Mucosa of descending colon (tissue), 3 donors: ENCODE measurements at regions not wholly inside any gene's neighbourhood (a gene's known extent, or its start where the extent isn't known, plus 50 kb on each side); places are given as distances from the start of the nearest gene placed in this dataset.

Experiments used
- ATAC-seq: fragments of 200-7000 bp; cut with Tn5 transposase; one replicate; pipeline ENCODE4 v1.9.1; 2020; ENCODE audit warnings: mild to moderate bottlenecking, moderate library complexity
- DNase-seq, 3 donors: peaks; one replicate each; pipeline ENCODE4 v3.0.0-alpha.2; 2020
- H3K36me3 ChIP-seq: fragments of 200-600 bp; one replicate; pipeline ENCODE4 v1.8.0; 2021; ENCODE audit warnings: low read depth, mild to moderate bottlenecking
- H3K4me1 ChIP-seq: fragments of 200-600 bp; one replicate; pipeline ENCODE4 v1.8.0; 2021; ENCODE audit warnings: low read depth, mild to moderate bottlenecking
- H3K4me3 ChIP-seq: fragments of 200-600 bp; one replicate; pipeline ENCODE4 v1.8.0; 2021; ENCODE audit warnings: mild to moderate bottlenecking
- H3K9me3 ChIP-seq: fragments of 200-600 bp; one replicate; pipeline ENCODE4 v1.8.0; 2021; ENCODE audit warnings: mild to moderate bottlenecking
- CTCF ChIP-seq: fragments of 200-600 bp; IDR thresholded peaks from one replicate; pipeline ENCODE4 v1.8.0; 2022; ENCODE audit warnings: antibody characterized with exemption, mild to moderate bottlenecking
- intact Hi-C, 2 donors: fragments of 100-400 bp; cut with DNase I in 1 of 2; cut with micrococcal nuclease in 1 of 2; formaldehyde crosslinking; loops; one replicate each; pipeline versions ENCODE4 v1.11.0 to v1.11.1; 2022; cut with DNase I, micrococcal nuclease
- donor health status: DM: no; HTN: no; CAD: no; lungs with moderate emphysema.
- donor health status: DM: no; HTN: no; CAD: no.
- donor health status: DM: no; HTN: yes; CAD: no.

- no peak for TF ChIP-seq CTCF
- intact Hi-C loops: no loop called here
Measured at GRCh38 chr15:94555841-94556519, 324.6 kb downstream of the MCTP2 start.

GRCh38 chr15:94561036-94561689 lies 329.8 kb downstream of the MCTP2 start:
- no peaks in the 10 kb centered on the region for H3K4me1 ChIP-seq
- no peak overlapping the region for H3K4me3 ChIP-seq
- no peak for TF ChIP-seq CTCF
- no peaks in the 10 kb centered on the region for H3K36me3 ChIP-seq
- no peaks in the 10 kb centered on the region for H3K9me3 ChIP-seq
- ATAC-seq (no peak), DNase-seq (no peak)
- intact Hi-C loops: no loop called here

More at GRCh38 chr15:94555841-94556519, 324.6 kb downstream of the MCTP2 start:
- no peak overlapping the region for H3K4me3 ChIP-seq
- H3K36me3 ChIP-seq: no peaks in the 10 kb centered on the region
- no peaks in the 10 kb centered on the region for H3K4me1 ChIP-seq
- ATAC-seq: no peak
- H3K9me3 ChIP-seq: no peaks in the 10 kb centered on the region
- no peak for DNase-seq

- H3K4me1 ChIP-seq: no peaks in the 10 kb centered on the region
- no peak for TF ChIP-seq CTCF
- no peak overlapping the region for H3K4me3 ChIP-seq
- DNase-seq: no peak
- intact Hi-C loops: no loop called here
- no peaks in the 10 kb centered on the region for H3K36me3 ChIP-seq
- no peaks in the 10 kb centered on the region for H3K9me3 ChIP-seq
- ATAC-seq: no peak
Measured at GRCh38 chr15:94563456-94563855, 332.1 kb downstream of the MCTP2 start.

GRCh38 chr15:94576889-94577533 lies 345.6 kb downstream of the MCTP2 start:
- ATAC-seq: peak; percentile 59
- Histone ChIP-seq H3K9me3 (no peaks in the 10 kb centered on the region), H3K36me3 (no peaks in the 10 kb centered on the region), H3K4me1 (no peaks in the 10 kb centered on the region), H3K4me3 (no peak overlapping the region)
- DNase-seq: peak in 1 of 3 donors; percentile 38
- intact Hi-C loops: no loop called here
- no peak for TF ChIP-seq CTCF

- no peaks in the 10 kb centered on the region for H3K36me3 ChIP-seq
- DNase-seq (no peak), ATAC-seq (no peak)
- no peaks in the 10 kb centered on the region for H3K4me1 ChIP-seq
- no peaks in the 10 kb centered on the region for H3K9me3 ChIP-seq
- no peak for TF ChIP-seq CTCF
- H3K4me3 ChIP-seq: no peak overlapping the region
- intact Hi-C loops: no loop called here
Measured at GRCh38 chr15:94579286-94579685, 347.9 kb downstream of the MCTP2 start.
